Heart right ventricle (tissue), 16 donors: ENCODE measurements at regions not wholly inside any gene's neighbourhood (a gene's known extent, or its start where the extent isn't known, plus 50 kb on each side); places are given as distances from the start of the nearest gene placed in this dataset.

Experiments
- ATAC-seq, 8 donors: fragments of 200-7000 bp; cut with Tn5 transposase; one replicate each; pipeline ENCODE4 v1.9.1; 2020; ENCODE audit warnings: mild to moderate bottlenecking in 8 of 8, moderate library complexity in 8 of 8, moderate number of reproducible peaks in 1 of 8
- DNase-seq, 2 donors: peaks; one replicate each; pipeline ENCODE4 v3.0.0-alpha.2; 2020
- H3K27ac ChIP-seq, 10 donors: fragments of 200-600 bp; sonication (generic) in 2 of 10; one replicate each; pipeline versions ENCODE4 v1.5.0 to v1.8.0; 2020 to 2022; ENCODE audit warnings: mild to moderate bottlenecking in 3 of 10
- H3K27me3 ChIP-seq, 7 donors: fragments of 200-600 bp; one replicate each; pipeline ENCODE4 v1.8.0; 2021 to 2022; ENCODE audit warnings: mild to moderate bottlenecking in 2 of 7
- H3K36me3 ChIP-seq, 9 donors: fragments of 200-600 bp; sonication (generic) in 1 of 9; one replicate each; pipeline versions ENCODE4 v1.5.0 to v1.8.0; 2020 to 2022; ENCODE audit warnings: mild to moderate bottlenecking in 2 of 9
- H3K4me1 ChIP-seq, 9 donors: fragments of 200-600 bp; sonication (generic) in 1 of 9; one replicate each; pipeline versions ENCODE4 v1.5.0 to v1.8.0; 2020 to 2022; ENCODE audit warnings: mild to moderate bottlenecking in 4 of 9
- H3K4me3 ChIP-seq, 10 donors: fragments of 200-600 bp; sonication (generic) in 2 of 10; one replicate each; pipeline versions ENCODE4 v1.5.0 to v1.8.0; 2020 to 2022; ENCODE audit warnings: mild to moderate bottlenecking in 7 of 10, moderate library complexity in 2 of 10
- H3K9me3 ChIP-seq, 11 donors: fragments of 200-600 bp in 10 of 11; sonication (generic) in 2 of 11; one replicate each; pipeline versions ENCODE4 v1.5.0 to v1.8.0; 2013 to 2022; ENCODE audit warnings: mild to moderate bottlenecking in 2 of 11, control low read depth in 1 of 11, moderate library complexity in 1 of 11
- WGBS, 2 donors: extraction: QIAGEN DNeasy Blood & Tissue Kit; methylation state at CpG; one replicate each; pipeline ENCODE4 v1.1.7; 2013; ENCODE audit warnings: inconsistent platforms in 1 of 2; 5-methylcytosine and 5-hydroxymethylcytosine counted together
- intact Hi-C, 10 donors: fragments of 100-400 bp; cut with DNase I; formaldehyde crosslinking; loops; one replicate each; pipeline versions ENCODE4 v1.11.1 to v1.14.2; 2022
- TF ChIP-seq, protein P1 (sequence below), 9 donors: fragments of 200-600 bp; sonication (generic) in 2 of 9; IDR thresholded peaks; one replicate each; pipeline versions ENCODE4 v1.5.0 to v1.8.0; 2021 to 2022; ENCODE audit warnings: antibody characterized with exemption in 9 of 9, mild to moderate bottlenecking in 5 of 9, moderate library complexity in 1 of 9
- donor health status: Arrhythmogenic right ventricular cardiomyopathy.
- donor health status: ischemic (EF 13 %, LVEDD 7.1; RV severe dilation, severe dysfunction).
- donor health status: healthy with polysubstance abuse.
- donor health status: DM: no; HTN: yes; CAD: no.
- donor health status: DM: no; HTN: no; CAD: no.
- donor health status: ischemic (EF 25% LVEDD 6.9; RV normal size, moderate dysfunction).
- donor health status: ischemic (EF 25% LVEDD 5.7; RV mildly dilated, moderate dysfunction).
- donor health status: healthy.
- donor health status: DM: yes; HTN: yes; CAD: no.
- donor health status: Ischemic cardiomyopathy.
- donor health status: ischemic (EF 35%, LVEDD 5.7; RV mildly dilated, moderate dysfunction).
- donor health status: nonischemic (EF 11% LVEDD 7.7; RV severe dilation, severe dysfunction).
- donor health status: DM: yes; HTN: yes; CAD: no.
- donor health status: PGD.
- donor health status: ischemic (EF 29% LVEDD 5.4; RV normal size, mild dysfunction).
- donor health status: nonischemic (EF 23%, LVEDD 6.1; RV moderate dilation, normal function).

DNA sequence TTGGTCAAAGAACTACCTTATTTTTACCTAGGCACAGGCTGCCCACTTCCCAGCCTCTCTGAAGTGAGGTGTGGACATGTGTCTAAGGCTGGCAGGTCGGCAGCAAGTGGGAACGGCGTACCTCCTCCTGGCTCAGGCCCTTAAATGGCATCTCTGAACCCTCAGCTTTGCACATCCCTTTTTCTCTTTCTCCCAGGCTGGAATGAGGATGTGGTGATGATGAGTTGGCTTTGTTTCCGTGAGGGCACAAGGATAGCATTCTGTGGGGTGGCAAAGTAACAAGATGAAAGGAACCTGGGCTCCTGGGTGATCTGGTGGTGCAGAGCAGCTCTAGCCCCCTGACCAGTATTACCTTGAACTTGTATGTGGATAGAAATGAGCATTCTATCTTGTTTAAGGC is 196.8 kb downstream of the REEP3 start:
- H3K4me3 ChIP-seq: no peak overlapping the region
- no peak overlapping the region for H3K27ac ChIP-seq
- no peaks in the 10 kb centered on the region for H3K27me3 ChIP-seq
- DNase-seq: no peak
- H3K9me3 ChIP-seq: no peaks in the 10 kb centered on the region
- ATAC-seq: no peak
- intact Hi-C loops: loop anchor here in 7 of 10 donors (2.0 to 10.0 kb wide), 10 partner anchors 86 to 1931 kb away; partner anchors contain the start of genes JMJD1C (in 2 of the 7) and REEP3 (in 2 of the 7)
- no peaks in the 10 kb centered on the region for H3K36me3 ChIP-seq
- WGBS, 2 donors: 86 to 90% methylated on average over 4 of the region's 4 CpGs
- peaks cover 0 to 57% (median 31%) of the 10 kb centered on the region in 9 donors for H3K4me1 ChIP-seq
- TF ChIP-seq, protein P1, sequence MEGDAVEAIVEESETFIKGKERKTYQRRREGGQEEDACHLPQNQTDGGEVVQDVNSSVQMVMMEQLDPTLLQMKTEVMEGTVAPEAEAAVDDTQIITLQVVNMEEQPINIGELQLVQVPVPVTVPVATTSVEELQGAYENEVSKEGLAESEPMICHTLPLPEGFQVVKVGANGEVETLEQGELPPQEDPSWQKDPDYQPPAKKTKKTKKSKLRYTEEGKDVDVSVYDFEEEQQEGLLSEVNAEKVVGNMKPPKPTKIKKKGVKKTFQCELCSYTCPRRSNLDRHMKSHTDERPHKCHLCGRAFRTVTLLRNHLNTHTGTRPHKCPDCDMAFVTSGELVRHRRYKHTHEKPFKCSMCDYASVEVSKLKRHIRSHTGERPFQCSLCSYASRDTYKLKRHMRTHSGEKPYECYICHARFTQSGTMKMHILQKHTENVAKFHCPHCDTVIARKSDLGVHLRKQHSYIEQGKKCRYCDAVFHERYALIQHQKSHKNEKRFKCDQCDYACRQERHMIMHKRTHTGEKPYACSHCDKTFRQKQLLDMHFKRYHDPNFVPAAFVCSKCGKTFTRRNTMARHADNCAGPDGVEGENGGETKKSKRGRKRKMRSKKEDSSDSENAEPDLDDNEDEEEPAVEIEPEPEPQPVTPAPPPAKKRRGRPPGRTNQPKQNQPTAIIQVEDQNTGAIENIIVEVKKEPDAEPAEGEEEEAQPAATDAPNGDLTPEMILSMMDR (IDR thresholded peaks at IDR 0.05): no peak

DNA sequence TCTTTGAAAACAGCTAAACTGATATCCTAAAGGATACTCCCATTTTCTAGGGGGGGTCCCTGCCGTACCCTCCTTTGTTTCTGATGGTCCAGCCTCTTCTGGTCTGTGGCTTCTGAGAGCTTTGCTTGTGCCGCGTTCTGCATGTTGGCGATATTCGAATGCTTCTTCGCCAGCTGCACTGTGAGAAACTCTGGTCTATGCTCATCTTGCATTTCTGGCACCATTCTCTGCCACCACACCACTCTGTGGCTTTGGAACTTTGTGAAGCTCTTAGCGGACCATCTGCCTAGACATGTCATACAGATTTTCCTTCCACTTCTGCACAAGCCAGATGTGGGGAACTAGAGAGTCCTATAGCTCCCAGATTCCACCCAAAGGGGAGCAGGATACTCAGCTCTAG is 197.2 kb downstream of the REEP3 start:
- H3K36me3 ChIP-seq: no peaks in the 10 kb centered on the region
- TF ChIP-seq, protein P1 (IDR thresholded peaks at IDR 0.05): no peak
- DNase-seq (no peak), ATAC-seq (no peak)
- H3K4me1 ChIP-seq: peaks cover 0 to 52% (median 30%) of the 10 kb centered on the region in 9 donors
- WGBS, 2 donors: 95% methylated on average over 7 of the region's 7 CpGs
- intact Hi-C loops: loop anchor here in 7 of 10 donors (2.0 to 10.0 kb wide), 10 partner anchors 86 to 1931 kb away; partner anchors contain the start of genes JMJD1C (in 2 of the 7) and REEP3 (in 2 of the 7)
- no peaks in the 10 kb centered on the region for H3K27me3 ChIP-seq
- H3K4me3 ChIP-seq: no peak overlapping the region
- no peaks in the 10 kb centered on the region for H3K9me3 ChIP-seq
- no peak overlapping the region for H3K27ac ChIP-seq

GRCh38 chr10:63719226-63719856 is 198.1 kb downstream of the REEP3 start:
- intact Hi-C loops: loop anchor here in 7 of 10 donors (2.0 to 10.0 kb wide), 10 partner anchors 87 to 1932 kb away; partner anchors contain the start of genes JMJD1C (in 2 of the 7) and REEP3 (in 2 of the 7)
- ATAC-seq (no peak), DNase-seq (no peak)
- TF ChIP-seq, protein P1 (IDR thresholded peaks at IDR 0.05): no peak
- WGBS, 2 donors: 60% methylated on average over 4 of the region's 4 CpGs
- Histone ChIP-seq H3K27me3 (no peaks in the 10 kb centered on the region), H3K4me3 (no peak overlapping the region), H3K9me3 (no peaks in the 10 kb centered on the region), H3K27ac (no peak overlapping the region), H3K36me3 (no peaks in the 10 kb centered on the region), H3K4me1 (peaks cover 0 to 43% (median 21%) of the 10 kb centered on the region in 9 donors)

GRCh38 chr10:63720072-63720537 is 198.9 kb downstream of the REEP3 start:
- TF ChIP-seq, protein P1 (IDR thresholded peaks at IDR 0.05): peak; percentile 95 to 99 (median 98)
- H3K4me1 ChIP-seq: peaks cover 0 to 39% (median 18%) of the 10 kb centered on the region in 9 donors
- 1% methylated on average over 6 of the region's 6 CpGs for WGBS, 2 donors
- intact Hi-C loops: loop anchor here in 4 of 10 donors (2.0 to 5.0 kb wide), 6 partner anchors 47 to 553 kb away; no protein-coding TSS in a partner anchor
- DNase-seq: peak in 1 of 2 donors; percentile 39
- H3K4me3 ChIP-seq: no peak overlapping the region
- peak in 6 of 8 donors; percentile 22 to 53 (median 35) for ATAC-seq
- peak overlapping the region in 5 of 10 donors; percentile 33 to 66 (median 41) for H3K27ac ChIP-seq
- H3K27me3 ChIP-seq: no peaks in the 10 kb centered on the region
- H3K36me3 ChIP-seq: no peaks in the 10 kb centered on the region
- H3K9me3 ChIP-seq: no peaks in the 10 kb centered on the region
